Stimulated activated CD4-positive, alpha-beta T cell treated with anti-CD3 and anti-CD28 coated beads, TNF-alpha, amount 100 ng/mL, for 24 hours (primary cell): ENCODE measurements at regions not wholly inside any gene's neighbourhood (a gene's known extent, or its start where the extent isn't known, plus 50 kb on each side); places are given as distances from the start of the nearest gene placed in this dataset.

Source experiments
- DNase-seq, 3 experiments: peaks; one replicate each; pipeline ENCODE4 v3.0.0-alpha.2; 2020; ENCODE audit warnings: low read depth in 3 of 3

DNA sequence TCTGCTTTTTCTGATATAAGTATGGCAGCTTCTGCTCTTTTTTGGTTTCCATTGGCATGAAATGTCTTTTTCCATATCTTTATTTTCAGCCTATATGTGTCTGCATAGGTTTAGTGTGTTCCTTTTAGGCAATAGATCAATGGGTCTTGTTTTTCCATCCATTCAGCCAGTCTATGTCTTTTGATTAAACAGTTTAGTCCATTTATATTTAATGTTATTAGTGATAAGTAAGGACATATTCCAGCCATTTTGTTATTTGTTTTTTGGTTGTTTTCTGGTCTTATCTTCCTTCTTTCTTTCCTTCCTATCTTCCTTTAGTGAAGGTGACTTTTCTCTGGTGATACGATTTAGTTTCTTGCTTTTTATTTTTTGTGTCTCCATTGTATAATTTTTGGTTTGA is 101.3 kb upstream of the LRRC3B start:
- no peak for DNase-seq

DNA sequence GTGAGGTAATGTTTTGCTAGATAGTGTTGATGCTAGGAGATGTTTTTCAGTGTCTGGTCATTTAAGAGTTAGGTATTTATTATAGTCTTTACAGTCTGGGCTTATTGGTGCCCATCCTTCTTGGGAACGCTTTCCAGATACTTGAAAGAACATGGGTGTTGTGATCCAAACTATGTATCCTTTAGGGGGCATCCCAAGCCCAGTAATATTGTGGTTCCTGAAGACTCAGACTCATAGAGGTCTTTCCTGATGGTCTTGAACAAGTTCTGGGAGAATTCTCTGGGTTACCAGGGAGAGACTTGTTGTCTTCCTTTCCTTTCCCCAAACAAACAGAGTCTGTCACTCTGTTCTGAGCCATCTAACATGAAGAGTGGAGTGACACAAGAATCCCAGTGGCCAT is 99.7 kb upstream of the LRRC3B start:
- no peak for DNase-seq

GRCh38 chr3:26525013-26525412 is 97.6 kb upstream of the LRRC3B start:
- DNase-seq = no peak

DNA sequence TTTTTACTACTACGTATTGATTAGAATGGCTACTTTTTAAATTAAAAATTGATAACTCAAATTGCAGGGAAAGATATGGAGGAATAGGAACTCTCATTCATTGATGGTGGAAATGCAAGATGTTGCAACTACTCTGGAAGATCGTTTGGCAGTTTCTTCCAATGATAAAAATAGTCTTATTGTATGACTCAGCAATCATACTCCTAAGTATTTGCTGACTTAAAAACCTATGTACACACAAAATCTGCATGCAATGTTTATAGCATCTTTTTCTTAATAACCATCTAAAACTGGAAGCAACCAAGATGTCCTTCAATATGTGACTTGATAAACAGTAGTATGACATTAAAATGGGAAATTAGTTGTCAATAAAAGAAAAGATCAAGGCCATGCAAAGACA is 87.4 kb upstream of the LRRC3B start:
- no peak for DNase-seq

DNA sequence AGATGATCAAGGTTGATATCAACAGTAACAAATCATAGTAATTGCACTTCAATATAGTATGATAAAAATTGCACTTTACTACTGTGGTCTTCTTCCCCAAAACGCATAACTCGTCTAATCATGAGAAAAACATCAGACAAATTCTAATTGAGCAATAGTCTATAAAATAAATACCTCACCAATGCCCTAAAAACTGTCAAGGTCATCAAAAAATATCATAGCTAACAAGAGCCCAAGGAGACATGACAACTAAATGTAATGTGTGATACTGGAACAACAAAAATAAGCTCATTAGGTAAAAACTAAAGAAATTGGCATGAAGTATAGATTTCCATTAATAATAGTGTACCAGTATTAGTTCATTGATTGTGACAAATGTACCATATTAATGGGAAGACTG is 85.6 kb upstream of the LRRC3B start:
- no peak for DNase-seq

DNA sequence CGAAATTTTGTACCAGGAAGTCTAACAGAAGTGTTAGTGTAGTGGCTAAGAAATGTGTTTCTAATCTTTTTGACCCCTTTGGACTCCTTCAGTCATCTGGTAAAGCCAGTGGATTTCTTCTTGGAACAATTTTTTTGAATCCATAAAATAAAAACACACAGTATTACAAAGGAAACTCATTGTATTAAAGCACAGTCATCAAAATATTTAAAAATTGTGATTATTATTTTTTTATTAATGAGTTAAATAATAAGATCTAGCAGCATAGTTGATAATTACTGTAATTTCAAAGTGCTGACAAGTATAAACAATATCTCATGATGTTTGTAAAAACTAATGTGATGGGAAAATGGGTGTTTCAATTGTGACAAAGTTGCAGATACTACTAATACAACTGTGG is 72.2 kb upstream of the LRRC3B start:
- no peak for DNase-seq

DNA sequence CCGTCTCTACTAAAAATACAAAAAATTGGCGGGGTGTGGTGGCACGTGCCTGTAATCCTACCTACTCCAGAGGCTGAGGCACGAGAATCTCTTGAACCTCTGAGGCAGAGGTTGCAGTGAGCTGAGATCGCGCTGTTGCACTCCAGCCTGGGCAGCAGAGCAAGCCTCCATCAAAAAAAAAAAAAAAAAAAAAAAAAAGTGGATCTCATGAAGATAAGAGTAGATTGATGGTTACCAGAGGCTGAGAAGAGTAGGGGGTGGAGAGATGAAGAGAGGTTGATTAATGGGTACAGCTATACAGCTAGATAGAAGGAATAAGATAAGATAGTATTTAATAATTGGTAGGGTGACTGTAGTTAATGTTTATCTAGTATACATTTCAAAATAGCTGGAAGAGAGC is 65.9 kb upstream of the LRRC3B start:
- no peak for DNase-seq

DNA sequence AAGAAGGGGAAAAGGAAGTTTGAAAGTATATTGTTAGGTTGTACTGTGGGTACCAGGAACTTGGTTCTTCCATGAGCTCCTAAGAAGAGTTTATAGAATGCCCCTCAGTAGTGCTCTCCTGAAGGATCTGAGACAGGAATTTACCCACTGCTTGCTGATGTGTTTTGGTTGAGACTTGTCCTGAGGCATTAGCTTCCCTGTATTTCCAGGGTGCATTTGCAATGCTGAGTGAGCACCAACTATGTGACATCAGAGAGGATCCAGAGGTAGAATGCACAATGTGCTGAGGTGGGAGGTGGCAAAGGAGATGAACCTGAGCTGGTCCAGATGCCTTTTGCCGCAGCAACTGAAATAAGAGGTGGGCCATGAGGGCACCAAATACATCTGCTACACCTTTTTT is 64.3 kb upstream of the LRRC3B start:
- DNase-seq = no peak

- DNase-seq = no peak
Observed at GRCh38 chr3:26559227-26559626, 63.3 kb upstream of the LRRC3B start.

DNA sequence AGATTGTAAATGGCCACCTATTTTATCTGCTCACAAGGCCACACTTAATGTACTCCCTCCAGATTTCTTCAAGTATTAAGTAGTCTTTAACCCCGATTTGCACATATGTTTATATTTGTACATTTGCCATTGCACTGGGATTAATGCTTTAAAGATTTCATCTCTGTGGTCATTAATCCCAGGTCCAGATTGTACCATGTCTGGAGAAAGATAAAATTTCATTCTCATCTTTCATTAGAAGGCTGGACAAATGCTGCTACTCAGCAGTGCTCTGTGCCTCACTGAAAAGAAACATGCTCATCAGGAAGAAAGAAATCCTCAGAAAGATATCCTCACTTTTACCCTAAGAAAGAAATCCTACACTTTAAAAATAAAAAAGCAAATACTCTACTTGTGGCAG is 62.5 kb upstream of the LRRC3B start:
- no peak for DNase-seq

DNA sequence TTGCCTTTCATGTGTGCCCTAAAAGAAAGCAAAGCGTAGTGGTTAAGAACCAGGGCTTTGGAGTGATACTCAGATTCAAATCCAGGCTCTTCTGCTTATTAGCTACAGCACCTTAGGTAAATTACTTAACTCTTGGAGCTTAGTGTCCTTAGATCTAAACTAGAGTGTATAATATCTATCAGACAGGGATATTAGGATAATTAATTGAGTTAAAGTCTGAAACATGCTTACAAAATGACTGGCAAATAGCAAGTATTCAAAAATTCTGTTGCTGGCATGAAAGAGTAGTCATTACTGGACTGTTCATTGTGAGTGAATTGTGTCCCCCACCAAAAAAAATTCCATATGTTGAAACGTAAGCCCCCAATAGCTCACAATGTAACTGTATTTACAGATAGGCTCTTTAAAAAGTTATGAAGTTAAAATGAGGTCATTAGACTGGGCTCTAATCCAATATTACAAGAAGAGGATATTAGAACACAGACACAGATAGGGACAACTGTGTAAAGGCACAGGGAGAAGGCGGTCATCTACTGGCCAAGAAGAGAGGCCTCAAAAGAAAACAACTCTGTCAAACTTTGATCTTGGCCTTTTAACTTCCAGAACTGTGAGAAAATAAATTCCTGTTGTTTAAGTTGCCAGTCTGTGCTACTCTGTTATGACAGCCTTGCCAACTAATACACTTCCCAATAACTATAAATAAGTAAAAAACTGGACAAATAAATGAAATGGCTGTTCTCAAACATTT is 60.4 kb upstream of the LRRC3B start:
- DNase-seq = no peak
